ENCODE measurements at regions not wholly inside any gene's neighbourhood (a gene's known extent, or its start where the extent isn't known, plus 50 kb on each side); places are given as distances from the start of the nearest gene placed in this dataset.

- TF ChIP-seq, protein P1, sequence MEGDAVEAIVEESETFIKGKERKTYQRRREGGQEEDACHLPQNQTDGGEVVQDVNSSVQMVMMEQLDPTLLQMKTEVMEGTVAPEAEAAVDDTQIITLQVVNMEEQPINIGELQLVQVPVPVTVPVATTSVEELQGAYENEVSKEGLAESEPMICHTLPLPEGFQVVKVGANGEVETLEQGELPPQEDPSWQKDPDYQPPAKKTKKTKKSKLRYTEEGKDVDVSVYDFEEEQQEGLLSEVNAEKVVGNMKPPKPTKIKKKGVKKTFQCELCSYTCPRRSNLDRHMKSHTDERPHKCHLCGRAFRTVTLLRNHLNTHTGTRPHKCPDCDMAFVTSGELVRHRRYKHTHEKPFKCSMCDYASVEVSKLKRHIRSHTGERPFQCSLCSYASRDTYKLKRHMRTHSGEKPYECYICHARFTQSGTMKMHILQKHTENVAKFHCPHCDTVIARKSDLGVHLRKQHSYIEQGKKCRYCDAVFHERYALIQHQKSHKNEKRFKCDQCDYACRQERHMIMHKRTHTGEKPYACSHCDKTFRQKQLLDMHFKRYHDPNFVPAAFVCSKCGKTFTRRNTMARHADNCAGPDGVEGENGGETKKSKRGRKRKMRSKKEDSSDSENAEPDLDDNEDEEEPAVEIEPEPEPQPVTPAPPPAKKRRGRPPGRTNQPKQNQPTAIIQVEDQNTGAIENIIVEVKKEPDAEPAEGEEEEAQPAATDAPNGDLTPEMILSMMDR (IDR thresholded peaks at IDR 0.05): no peak
- TF ChIP-seq POLR2A (IDR thresholded peaks at IDR 0.05): no peak
These were observed 271.2 kb upstream of the SMIM31 start for GRCh38 chr4:164482758-164483157.
